HG02798 (cell line): ENCODE measurements at regions not wholly inside any gene's neighbourhood (a gene's known extent, or its start where the extent isn't known, plus 50 kb on each side); places are given as distances from the start of the nearest gene placed in this dataset.

Experiments used
- ATAC-seq: cut with Tn5 transposase; IDR thresholded peaks from one replicate; pipeline ENCODE4 v1.9.1; 2021; ENCODE audit warnings: mild to moderate bottlenecking; ENCODE audit not compliant: unreplicated experiment, poor library complexity

DNA sequence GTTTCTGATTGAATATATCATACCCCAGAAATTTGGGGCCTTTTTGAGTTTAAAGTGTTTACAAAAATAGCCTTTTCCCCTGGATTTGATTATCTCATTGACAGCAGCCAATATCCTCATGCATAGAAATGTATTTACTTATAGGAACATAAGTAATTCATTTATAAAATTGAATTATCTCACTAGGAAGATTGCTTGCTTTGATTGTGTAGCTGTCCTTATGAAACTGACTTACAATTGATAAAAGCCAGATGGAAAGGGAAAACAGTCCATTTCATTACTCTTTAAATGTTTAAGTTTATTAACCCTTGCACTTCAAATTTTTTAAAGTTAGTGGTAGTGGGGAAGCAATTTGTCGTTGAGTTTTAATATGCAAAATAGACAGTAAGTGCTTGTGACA, 310.2 kb upstream of the TBX22 start:
- no peak for ATAC-seq

DNA sequence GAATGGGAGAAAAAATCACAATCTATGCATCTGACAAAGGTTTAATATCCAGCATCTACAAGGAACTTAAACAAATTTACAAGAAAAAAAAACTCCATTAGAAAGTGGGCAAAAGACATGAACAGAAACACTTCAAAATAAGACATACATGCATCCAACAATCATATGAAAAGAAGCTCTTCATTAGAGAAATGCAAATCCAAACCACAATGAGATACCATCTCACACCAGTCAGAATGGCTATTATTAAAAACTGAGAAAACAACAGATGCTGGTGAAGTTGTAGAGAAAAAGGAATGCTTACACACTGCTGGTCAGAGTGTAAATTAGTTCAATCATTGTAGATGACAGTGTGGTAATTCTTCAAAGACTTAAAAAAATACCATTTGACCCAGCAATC, 306.0 kb upstream of the TBX22 start:
- peak; percentile 68 for ATAC-seq

DNA sequence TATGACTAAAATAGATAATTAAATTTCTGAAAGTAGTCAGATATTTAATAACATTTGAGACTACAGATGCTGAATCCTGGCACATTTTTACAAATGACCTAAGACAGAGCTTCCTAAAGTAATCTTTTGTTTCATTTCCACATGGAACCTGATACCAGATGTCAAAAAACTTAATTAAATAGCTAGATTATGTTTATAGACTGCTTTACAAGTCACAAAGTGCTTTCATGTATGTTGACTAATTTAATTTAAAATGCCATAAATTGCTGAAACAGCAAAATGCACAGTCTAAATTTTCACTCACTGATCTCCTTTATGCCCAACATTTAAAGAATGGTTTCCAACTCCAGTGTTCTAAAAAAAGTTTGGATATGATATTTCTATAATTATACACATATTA, 299.1 kb upstream of the TBX22 start:
- ATAC-seq: no peak

DNA sequence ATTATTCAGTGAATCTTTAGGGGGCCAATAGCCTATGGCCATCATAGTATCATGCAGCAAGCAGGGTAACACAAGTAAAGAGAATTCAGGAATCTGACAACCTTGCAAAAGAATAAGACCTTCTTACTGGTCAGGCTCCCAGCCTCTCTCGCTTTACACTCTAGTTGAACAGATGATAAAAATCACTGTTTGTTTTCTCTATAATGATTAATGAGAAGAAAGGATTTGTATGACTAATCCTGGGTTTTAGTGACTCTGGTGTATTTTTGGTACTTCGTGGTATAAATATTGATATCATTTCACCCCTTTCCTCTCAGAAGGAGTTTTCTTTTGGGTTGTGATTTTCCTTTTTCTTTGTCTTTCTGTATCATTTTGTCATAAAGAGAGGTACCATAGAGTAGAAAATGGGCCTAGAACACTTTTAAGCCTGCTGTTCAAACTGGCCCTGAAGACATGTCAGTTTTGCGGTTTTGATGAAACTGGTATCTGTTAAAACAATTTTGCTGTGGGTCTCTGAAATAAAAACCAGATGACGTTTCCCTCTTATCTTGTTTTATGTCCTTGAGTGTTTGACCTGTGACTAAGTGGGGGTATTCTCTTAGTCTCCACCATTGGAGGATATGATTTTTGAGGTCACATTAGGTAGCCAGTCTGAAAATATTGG, 294.9 kb upstream of the TBX22 start:
- no peak for ATAC-seq

DNA sequence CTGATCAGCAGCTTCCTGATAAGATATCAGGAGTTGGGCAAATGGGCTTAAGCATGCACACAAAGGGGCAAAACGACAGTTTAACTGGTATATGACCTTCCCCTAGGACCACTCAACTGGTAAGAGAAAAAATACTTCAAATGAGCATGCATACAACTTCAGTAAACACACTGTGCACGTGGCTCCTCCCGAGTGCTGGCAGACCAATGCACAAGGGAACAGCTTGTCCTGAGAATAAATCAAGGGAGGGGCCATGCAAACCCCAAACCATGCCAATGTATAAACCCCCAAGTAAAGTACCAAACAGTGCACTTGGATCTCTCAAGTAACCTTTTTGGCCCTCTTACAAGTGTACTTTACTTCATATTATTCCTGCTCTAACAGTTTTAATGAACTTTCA, 293.3 kb upstream of the TBX22 start:
- no peak for ATAC-seq

DNA sequence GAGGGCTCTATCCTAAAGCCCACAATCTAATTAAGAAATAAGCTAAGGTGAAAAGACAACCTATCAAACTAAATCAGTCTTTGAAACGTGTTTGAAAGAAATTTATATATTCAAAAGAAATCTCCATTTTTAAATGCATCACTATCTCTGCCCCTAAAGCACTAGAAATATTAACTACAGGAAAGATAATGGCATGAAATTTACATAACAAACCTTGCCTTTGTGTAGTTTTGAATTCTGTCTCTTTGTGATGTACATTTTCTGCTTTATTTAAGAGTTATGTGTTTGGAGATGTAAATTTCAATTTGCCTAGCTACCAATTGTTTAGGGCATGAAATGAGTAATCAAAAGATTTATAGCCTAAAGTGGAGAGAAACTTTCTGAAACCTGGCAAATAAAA, 286.1 kb upstream of the TBX22 start:
- no peak for ATAC-seq
